PFSK-1 (cell line): ENCODE measurements at regions not wholly inside any gene's neighbourhood (a gene's known extent, or its start where the extent isn't known, plus 50 kb on each side); places are given as distances from the start of the nearest gene placed in this dataset.

Source experiments
- POLR2AphosphoS5 ChIP-seq: IDR thresholded peaks from 2 replicates; pipeline ENCODE4 v1.6.1; 2012; ENCODE audit warnings: low read depth, mild to moderate bottlenecking, control low read depth, low read length, moderate library complexity
- REST ChIP-seq, 2 experiments: IDR thresholded peaks; 2 replicates each; pipeline versions ENCODE4 v1.6.1 to v1.8.0; 2011 to 2012; ENCODE audit warnings: low read depth in 2 of 2, low read length in 2 of 2, control low read depth in 1 of 2, inconsistent platforms in 1 of 2, mild to moderate bottlenecking in 1 of 2, moderate library complexity in 1 of 2; ENCODE audit not compliant: insufficient read depth in 1 of 2
- SIN3A ChIP-seq: IDR thresholded peaks from 2 replicates; pipeline ENCODE4 v1.6.1; 2012; ENCODE audit warnings: mild to moderate bottlenecking, low read length, moderate library complexity, borderline replicate concordance; ENCODE audit not compliant: insufficient read depth
- TAF1 ChIP-seq: IDR thresholded peaks from 2 replicates; pipeline ENCODE4 v1.6.1; 2012; ENCODE audit warnings: low read length, control low read depth, borderline replicate concordance; ENCODE audit not compliant: insufficient read depth

- TF ChIP-seq REST (IDR thresholded peaks at IDR 0.05; ENCODE audit: insufficient read depth in 1 of 2, low read depth in 2 of 2, low read length in 2 of 2): no peak
- no peak for TF ChIP-seq TAF1
- TF ChIP-seq POLR2AphosphoS5: no peak
- TF ChIP-seq SIN3A: no peak
These were observed 168.1 kb upstream of the PRICKLE1 start for GRCh38 chr12:42757624-42758119.
